ENCODE measurements at regions not wholly inside any gene's neighbourhood (a gene's known extent, or its start where the extent isn't known, plus 50 kb on each side); places are given as distances from the start of the nearest gene placed in this dataset.

DNA sequence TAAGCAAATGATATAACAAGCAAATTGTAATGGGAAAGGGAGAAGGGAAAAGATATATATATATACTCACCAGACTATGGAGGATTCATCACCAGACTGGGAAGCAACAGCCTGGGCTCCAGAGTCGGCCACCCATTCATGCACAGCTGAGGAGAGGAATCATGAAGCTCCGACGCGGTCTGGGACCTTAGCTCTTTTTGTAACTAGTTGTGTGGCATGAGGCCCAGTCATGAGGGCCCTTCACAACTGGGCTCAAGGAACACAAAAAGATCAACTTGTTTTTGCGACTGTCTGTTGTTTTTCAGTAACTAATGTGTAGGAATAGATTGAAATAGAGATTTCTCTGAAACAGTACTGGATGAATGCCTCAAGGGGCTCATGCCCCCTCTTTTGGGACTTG lies 911.2 kb downstream of the TYW1 start:
- TF ChIP-seq KDM1A (IDR thresholded peaks at IDR 0.05; ENCODE audit: borderline replicate concordance, low read length) (no peak), TEAD4 (IDR thresholded peaks at IDR 0.05; ENCODE audit: low read depth, low read length) (no peak), EP300 (IDR thresholded peaks at IDR 0.05; ENCODE audit: borderline replicate concordance in 1 of 2, low read depth in 2 of 2, low read length in 2 of 2) (no peak), EZH2 (IDR thresholded peaks at IDR 0.05; ENCODE audit: low read depth, low read length, severe bottlenecking) (no peak)
- TF ChIP-seq, protein P1, sequence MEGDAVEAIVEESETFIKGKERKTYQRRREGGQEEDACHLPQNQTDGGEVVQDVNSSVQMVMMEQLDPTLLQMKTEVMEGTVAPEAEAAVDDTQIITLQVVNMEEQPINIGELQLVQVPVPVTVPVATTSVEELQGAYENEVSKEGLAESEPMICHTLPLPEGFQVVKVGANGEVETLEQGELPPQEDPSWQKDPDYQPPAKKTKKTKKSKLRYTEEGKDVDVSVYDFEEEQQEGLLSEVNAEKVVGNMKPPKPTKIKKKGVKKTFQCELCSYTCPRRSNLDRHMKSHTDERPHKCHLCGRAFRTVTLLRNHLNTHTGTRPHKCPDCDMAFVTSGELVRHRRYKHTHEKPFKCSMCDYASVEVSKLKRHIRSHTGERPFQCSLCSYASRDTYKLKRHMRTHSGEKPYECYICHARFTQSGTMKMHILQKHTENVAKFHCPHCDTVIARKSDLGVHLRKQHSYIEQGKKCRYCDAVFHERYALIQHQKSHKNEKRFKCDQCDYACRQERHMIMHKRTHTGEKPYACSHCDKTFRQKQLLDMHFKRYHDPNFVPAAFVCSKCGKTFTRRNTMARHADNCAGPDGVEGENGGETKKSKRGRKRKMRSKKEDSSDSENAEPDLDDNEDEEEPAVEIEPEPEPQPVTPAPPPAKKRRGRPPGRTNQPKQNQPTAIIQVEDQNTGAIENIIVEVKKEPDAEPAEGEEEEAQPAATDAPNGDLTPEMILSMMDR (IDR thresholded peaks at IDR 0.05; ENCODE audit: control extremely low read depth in 1 of 3, insufficient read depth in 1 of 3, low read depth in 1 of 3, low read length in 3 of 3) = no peak

All from H1 (cell line).